ENCODE measurements at regions not wholly inside any gene's neighbourhood (a gene's known extent, or its start where the extent isn't known, plus 50 kb on each side); places are given as distances from the start of the nearest gene placed in this dataset.

DNA sequence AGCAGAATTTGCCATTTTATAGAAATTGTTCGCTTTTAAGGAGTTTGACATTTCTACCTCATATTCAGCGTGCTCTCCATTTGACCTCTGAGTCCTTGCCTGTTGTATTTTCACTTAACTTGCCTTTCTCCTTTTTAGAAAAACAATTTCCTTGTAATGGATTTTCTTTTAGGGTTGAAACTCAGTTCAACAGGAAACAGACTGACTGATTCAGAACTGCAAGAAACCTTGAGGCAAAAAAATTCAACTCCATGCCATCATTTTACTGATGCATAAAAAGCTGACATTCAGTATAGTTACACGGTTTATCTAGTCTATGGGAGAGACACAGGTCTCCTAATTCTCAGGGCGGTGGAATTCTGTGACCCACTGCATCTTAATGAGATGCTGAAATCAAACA, 59.8 kb downstream of the MRPS30 start:
- DNase-seq (ENCODE audit: low read depth): no peak

DNA sequence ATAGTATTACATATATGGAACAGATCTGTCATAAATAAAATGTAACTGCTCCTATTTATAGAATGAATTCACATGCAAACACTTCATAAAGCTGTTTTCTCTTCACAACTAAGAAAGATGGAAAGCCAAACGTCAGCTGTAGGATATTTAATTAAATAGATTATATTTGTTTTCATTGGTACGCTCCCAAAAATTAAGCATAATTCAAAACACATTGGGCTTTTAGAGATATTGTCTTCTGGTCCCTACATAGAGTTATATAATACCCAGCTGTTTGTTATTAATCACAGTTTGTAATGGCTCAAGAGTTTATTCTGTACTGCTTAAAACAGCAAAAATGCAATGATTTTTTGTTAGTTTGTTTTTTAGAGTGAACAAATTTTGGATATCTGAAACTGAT, 61.2 kb downstream of the MRPS30 start:
- no peak for DNase-seq (ENCODE audit: low read depth)

DNA sequence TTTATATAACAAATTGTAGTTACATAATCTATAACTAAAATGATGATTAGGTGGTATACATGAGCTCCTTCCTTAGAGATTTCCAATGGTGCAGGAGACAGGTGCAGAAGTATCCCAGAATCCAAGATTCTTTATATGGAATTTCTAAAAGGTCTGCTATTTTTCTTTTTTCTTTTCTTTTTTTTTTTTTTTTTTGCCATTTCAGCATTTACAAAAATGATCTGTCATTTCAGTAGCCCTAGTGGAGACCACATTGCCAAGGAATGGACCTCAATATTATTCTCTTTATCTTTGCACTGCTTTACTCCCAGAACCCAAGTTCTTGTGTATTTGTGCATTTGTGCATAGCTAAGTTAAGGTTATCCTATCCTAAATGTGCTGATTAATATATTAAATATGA, 61.7 kb downstream of the MRPS30 start:
- DNase-seq (ENCODE audit: low read depth): no peak

DNA sequence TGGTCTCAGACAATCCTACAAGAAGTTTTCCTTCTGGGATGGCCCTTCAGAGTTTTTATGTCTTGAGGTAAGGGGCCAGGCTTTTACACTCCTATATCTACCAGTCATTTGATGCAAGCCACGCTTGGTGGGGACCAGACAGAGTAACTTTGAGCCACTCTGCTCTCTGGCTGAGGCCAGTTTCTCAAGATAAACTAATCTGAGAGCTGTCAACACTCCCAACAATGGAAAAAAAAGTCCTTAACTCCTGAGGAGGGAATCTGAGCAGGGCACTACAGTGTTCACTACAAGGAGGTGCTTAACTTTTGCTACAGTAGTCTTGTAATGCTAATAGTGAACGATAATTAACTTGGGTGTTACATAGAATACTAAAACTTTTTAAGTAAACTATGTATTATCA, 62.7 kb downstream of the MRPS30 start:
- DNase-seq (ENCODE audit: low read depth): no peak

DNA sequence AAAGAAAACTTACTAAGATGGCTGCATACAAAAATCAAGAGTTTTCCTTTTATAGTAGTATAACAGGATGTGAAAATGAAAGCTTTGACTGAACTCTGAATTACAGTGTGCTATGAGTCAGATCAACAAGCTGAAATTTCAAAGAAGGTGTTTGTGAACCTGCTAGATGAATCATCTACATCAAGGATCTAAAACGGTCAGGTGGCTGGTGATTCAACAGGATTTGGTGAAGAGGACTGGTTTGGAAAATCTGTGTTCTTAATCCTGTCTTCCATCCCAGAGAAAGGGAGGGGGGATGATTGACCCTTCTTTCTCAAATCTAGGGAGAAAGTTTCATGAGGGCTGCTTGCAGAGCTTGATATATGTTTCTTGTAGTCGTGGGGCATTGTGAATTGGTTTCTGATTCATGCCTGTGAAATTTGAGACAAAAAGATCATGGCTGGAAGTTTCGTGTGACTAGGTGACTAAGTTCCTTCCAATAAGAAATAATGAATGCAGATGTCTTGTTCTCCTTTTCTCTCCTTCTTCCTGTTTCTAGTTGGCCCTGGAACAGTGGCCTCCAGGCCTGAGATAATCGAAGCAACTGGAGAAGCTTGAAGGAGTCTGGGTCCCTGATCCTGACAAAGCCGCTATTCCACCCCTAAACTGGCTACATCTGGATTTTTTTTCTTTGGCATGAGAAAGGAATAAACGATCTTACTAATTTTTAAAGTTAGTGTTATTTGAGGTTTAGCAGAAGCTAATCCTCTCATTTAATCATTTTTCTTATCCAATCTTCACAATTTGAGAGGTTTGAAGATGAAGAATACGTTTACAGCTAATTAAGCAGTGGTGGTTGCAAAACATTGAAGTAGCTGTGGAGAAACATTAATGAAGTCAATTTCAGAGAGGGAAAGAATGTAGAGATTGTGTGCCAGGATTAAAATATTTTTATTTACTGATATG, 67.2 kb downstream of the MRPS30 start:
- DNase-seq (ENCODE audit: low read depth): peak; percentile 7

DNA sequence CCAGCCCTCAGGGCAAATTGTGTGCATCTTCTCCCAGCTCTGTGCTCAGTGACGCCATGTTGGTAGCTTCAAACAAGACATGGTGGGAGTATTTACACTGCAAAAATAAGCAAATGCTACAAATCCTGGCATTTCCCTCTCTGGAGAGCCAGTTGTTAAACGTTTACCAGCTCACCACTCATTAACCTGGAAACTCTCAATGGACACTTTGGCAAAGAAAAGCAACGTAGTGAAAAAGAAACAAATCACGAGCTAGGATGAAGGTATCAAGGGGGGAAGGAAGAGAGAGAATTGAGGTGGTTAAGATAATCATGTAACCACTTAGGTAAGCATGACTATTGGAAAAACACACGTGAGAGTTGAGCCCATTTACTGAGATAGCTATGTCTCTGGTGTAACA, 72.5 kb downstream of the MRPS30 start:
- no peak for DNase-seq (ENCODE audit: low read depth)

DNA sequence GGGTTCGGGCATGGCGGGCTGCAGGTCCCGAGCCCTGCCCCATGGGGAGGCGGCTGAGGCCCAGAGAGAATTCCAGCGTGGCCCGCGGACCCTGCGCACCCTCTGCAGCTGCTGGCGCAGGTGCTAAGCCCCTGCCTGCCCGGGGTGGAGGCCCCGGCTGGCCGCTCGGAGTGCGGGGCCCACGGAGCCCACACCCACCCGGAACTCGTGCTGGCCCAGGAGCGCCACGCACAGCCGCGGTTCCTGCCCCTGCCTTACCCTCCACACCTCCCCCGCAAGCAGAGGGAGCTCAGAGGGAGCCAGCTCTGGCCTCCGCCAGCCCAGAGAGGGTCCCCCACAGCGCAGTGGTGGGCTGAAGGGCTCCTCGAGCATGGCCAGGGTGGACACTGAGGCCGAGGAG, 75.3 kb downstream of the MRPS30 start:
- DNase-seq (ENCODE audit: low read depth): no peak

DNA sequence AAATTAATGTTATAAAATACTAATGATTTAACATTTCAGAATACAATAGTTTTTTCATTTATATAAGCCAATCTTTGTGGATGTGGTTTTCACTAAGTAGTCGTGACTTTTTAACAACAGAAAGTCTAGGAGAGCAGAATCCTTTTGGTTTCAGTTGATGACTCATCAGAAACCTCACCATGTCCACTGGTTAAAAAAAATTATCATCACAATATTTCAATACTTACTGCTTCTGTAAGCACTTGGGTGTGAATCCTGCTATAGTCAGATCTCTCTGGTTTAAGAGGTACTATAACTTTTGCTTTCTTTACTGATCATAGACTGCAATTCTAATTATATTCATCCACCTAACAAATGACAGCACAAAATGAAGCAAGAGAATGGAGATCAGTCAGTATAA, 77.2 kb downstream of the MRPS30 start:
- no peak for DNase-seq (ENCODE audit: low read depth)

DNA sequence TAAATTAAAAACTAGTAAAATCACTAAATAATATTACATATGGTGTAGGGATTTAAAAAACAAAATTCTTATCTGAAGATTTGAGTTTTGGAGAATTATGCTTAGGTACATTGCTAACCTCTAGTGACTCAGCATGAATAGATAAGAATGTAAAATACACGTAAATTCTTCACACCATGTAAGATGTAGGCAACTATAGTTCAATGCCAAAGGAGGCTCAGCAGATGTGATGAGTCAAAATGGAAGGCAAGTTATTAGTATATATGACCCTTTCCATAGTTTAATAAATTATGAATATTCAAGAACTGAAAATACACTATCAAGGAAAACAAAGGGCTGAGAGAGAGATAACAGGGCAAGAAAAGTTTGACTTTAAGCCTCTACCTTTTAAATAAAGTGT, 79.0 kb downstream of the MRPS30 start:
- DNase-seq (ENCODE audit: low read depth): no peak

DNA sequence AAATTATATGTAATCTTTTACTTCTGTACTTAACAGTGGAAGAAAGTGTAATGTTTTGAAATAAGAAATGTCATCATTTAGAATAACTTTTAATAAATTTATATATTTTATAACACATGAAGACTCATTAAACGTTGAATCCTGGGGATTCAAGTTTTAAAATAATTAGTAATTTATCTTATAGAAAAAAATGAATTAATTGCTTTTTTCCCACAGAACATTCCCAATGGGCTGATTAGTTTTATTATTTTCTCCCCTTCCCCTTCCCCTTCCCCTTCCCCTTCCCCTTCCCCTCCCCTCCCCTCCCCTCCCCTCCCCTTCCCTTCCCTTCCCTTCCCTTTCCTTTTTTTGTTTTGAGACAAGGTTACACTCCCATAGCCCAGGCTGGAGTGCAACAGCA, 79.7 kb downstream of the MRPS30 start:
- DNase-seq (ENCODE audit: low read depth): no peak

DNA sequence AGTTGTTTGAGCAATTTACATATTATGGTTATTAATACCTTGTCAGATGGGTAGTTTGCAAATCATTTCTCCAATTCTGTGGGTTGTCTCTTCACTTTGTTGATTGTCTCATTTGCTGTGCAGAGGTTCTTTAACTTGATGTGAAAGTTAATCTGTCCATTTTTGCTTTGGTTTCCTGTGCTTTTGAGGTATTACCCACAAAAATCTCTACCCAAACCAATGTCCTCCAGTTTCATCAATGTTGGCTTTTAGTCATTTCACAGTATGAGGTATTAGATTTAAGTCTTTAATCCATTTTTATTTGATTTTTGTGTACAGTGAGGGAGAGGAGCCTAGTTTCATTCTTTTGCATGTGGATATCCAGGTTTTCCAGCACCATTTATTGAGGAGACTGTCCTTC, 82.4 kb downstream of the MRPS30 start:
- no peak for DNase-seq (ENCODE audit: low read depth)

DNA sequence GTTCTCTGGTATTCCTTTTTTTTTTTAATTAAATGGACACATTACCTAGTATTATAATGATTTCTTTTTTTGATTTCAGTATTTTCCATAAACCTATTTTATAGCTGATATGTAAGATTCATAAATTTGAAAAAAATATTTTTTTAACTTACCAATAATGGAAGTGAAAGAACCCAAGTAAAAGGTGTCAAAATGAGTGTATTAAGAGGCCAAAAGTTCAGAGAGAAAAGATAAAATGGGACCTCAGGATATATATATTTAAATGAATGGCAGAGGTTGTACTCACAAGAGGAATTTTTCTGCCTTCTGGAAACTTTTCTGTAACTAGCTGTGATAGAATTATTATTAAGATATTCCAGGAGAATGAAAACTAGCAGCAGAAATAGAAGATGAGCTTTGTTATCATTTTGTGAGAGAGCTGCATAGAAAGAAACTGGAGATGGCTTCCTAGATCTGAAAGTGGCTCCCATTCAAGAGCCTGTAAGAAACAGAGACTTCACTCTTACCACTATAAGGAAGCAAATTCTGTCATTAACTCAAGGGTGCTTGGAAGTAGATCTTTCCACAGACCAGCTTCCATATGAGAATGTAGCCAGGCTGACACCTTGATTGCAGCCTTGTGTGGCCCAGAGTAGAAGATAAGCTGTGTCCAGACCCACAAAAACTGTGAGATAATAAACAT, 91.7 kb downstream of the MRPS30 start:
- DNase-seq (ENCODE audit: low read depth): no peak

DNA sequence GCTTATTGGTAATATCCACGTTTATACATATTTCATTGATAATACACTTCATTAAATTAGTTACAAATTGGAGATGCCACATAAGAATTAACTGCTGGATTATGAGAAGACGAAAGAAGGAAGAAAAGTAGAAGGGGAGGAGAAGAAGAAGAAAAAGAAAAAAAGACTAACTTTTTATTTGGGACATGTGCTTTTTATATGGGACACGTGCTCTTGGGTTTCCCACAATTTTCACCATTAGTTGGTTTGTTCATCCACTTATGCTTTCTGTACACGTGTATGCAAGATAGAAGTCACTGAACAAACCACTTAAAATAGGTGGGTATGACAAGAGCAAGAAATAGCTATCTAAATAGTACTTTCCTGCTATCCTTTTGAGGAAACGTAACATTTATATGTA, 98.6 kb downstream of the MRPS30 start:
- no peak for DNase-seq (ENCODE audit: low read depth)

DNA sequence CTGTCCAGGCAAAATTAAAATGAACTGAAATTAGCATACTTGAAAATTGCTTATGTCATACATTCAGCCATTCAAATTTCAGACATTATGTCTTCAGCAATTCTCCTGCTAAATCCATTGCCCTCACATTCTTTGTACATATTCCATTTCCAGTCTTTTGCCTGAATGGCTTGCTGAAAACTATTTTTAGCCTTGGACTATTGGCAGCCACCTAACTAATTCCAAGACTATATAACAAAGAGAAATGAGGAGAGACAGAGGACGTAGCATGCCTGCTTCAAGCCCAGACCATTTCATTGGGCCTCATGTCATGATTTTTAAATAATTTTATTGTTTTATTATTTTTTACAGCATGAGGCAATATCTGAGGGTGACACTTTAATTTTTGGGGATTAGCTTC, 100.3 kb downstream of the MRPS30 start:
- no peak for DNase-seq (ENCODE audit: low read depth)

DNA sequence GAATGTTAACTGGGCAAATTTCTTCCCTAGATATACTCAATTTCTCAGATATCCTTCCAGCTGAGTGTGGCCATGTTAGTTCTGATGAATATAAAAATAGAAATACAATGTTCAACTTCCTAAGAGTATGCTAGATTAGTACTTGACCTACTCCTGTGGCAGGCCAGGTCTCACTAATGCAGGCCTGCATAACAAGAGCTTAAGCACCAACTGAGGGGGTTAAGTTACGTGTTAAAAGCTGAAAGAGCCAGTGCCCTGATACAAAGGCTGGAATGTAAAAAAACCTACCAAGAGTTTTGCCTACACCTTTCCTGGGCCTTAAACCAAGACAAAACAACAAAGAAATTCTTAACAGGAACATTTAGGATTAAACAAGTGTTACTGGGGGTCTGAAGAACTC, 102.8 kb downstream of the MRPS30 start:
- DNase-seq (ENCODE audit: low read depth): no peak

DNA sequence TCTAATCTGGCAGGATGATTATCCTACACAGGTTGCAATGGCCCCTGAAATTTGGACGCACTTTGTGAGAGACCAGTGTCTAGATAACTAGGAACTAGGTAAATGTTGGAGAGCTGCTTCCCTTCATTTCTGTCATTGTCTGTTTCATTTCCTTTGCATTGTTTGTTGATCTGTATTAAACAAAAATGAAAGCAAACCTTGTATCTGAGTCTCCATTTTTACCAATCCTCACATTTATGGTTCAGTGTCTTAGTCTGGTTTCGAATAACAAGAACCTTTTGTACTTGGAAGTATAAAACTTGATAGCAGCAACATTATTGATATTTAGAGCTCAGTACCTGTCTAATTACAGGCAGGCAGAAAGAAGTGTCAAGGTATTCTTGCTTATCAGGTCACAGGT, 105.5 kb downstream of the MRPS30 start:
- DNase-seq (ENCODE audit: low read depth): no peak

DNA sequence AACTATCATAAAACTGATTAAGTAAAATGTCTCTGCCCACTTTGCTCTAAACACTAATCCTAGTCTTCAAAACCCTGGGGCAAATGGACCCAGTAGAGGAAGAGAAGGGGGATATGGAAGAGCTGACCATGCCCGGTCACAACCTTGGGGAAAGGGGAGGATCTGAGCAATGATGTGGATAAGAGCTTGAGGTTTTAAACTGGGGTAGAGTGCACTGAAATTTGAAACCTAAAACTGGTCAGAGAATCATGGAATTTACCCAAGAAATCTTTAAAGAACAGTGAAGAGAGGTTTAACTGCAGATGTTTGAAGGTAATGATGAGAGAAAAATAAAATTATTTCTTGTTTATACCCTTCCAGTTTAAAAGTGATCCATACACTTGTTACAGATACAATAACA, 110.8 kb downstream of the MRPS30 start:
- no peak for DNase-seq (ENCODE audit: low read depth)

DNA sequence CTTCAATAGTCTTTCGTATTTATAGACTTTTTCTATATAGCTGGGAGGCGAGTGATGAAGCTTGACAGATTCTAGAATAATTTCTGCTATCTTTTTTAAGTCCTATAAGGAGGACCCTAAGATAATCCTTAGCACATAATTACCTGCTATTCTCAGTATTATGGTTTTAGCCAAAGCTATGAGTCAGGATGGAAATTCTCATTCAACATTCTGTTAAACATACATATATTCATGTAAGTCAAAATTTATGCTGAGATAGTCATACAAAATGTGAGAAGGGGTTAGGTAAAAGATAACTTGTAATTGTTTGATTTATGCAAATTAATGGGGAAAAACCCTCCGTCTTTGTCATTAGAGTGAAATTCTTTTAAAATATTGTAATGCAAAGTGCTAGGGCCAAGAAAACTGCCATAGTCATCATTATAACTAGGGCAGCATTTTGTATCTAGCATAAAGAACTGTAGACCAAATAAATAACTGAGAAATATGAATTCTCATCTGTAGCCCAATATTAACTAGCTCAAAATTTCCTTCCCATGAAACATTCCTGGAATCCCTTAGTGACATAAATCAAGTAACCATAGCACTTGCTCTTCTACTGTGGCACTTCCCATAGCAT, 118.5 kb downstream of the MRPS30 start:
- no peak for DNase-seq (ENCODE audit: low read depth)

DNA sequence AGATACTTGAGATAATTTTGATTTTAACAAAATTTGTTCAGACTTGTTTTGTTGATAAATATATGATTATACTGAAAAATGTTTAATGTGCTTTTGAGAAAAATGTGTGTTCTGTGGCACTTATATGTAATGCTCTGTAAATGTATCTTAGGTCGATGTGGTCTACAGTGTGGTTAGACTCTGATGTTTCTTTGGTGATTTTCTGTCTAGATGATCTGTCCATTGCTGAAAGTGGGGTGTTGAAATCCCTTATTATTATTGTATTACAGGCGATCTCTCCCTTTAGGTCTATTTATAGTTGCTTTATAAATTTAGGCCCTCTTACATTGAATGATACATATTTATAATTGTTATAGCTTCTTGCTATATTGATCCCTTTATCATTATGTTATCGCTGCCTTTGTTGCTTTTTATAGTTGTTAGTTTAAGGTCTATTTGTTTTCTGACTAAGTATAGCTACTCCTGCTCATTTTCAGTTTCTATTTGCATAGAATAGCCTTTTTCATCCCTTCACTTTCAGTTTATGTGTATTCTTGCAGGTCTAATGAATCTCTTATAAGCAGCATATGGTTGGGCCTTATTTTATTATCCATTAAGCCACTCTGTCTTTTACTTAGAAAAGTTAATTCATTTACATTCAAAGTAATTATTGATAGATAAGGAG, 124.3 kb downstream of the MRPS30 start:
- no peak for DNase-seq (ENCODE audit: low read depth)

DNA sequence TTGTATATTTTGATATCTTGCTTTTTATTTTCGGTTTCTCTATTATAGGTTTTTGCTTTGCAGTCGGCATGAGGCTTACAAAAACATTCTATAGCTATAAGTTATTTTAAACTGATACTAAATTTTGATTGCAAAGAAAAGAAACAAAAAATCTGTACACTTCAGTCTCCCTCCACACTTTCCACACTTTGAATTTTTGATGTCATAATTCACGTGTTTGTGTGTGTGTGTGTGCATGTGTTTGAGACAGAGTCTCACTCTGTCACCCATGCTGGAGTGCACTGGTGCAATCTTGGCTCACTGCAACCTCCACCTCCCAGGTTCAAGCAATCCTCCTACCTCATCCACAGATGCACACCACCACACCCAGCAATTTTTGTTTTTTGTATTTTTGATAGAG, 124.9 kb downstream of the MRPS30 start:
- DNase-seq (ENCODE audit: low read depth): no peak

DNA sequence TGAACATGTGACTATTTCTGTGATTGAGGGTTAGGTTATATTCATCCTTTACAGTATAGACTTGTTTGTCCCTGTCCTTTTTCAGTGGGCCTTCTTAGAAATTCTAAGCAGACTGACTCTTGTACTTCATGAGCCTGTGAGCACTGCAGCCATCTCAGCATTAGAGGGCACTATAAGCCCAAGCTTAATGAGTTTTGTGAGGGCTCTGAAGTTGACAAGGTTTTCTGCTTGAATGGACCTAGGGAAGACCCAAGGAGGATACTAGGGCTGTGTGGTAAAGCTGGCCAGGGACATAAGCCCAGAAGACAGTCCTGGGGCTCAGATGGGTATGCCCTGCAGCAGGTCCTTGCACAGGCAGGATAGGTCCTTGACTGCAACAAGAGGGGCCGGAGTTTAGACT, 126.5 kb downstream of the MRPS30 start:
- DNase-seq (ENCODE audit: low read depth): no peak

DNA sequence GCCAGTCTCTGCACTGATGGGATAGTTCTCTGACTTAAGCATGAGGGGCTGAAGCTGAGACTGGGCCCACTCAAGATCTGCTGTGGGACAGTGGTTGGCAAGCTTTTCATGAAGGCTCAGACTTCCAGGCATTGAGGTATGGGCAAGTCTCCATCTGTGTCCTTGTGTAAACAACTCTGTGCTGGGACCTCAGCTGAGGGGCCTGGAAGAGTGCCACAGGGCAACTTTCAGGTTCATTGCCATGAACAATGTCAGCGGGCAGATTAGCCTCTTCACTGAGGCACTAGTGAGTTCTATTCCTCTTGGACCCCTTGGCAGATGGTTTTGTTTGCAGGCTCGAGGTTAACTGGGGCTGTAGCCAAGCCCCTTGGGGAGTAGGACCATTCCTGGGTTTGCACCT, 127.1 kb downstream of the MRPS30 start:
- DNase-seq (ENCODE audit: low read depth): no peak

Measured in Daoy (cell line).